ENCODE measurements at regions not wholly inside any gene's neighbourhood (a gene's known extent, or its start where the extent isn't known, plus 50 kb on each side); places are given as distances from the start of the nearest gene placed in this dataset.

DNA sequence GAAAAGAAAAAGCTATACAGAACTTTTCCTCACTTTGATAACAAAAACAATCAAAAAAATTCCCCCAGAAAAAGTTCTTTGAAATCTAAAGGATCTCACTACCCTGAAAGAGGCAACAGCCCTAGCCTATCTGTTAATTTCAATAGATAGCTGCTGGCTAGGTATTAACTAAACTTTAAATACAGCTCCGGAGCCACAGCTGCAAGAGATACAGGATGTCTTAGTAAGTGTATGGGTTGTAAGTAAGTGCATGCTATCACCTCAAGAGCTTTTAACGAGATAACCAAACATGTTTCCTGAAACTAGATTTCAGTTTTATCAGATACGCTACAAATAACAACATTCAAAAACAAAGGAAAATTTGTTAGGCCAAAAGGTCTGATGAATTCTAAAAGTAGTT is 148.4 kb downstream of the KLF12 start:
- 51% methylated on average over 2 of the region's 3 CpGs for WGBS
- H3K14ac ChIP-seq (ENCODE audit: low read length in 2 of 2) = no peak overlapping the region
- H3K9me3 ChIP-seq (ENCODE audit: control insufficient read depth, low read length) = no peaks in the 10 kb centered on the region
- H3K4me2 ChIP-seq (ENCODE audit: low read length, poor library complexity, severe bottlenecking) = no peak overlapping the region
- no peak overlapping the region for H2BK15ac ChIP-seq (ENCODE audit: low read depth, poor library complexity, severe bottlenecking)
- H4K8ac ChIP-seq (ENCODE audit: low read length) = no peak overlapping the region
- H3K27ac ChIP-seq (ENCODE audit: low read length, poor library complexity, severe bottlenecking) = no peak overlapping the region
- H2AFZ ChIP-seq (ENCODE audit: low read depth, low read length) = no peak overlapping the region
- peaks cover 40% of the 10 kb centered on the region for H3K79me1 ChIP-seq (replicated peaks; ENCODE audit: low read length, poor library complexity, severe bottlenecking)
- H2AK5ac ChIP-seq (ENCODE audit: low read length, severe bottlenecking) = no peak overlapping the region
- H3K4ac ChIP-seq (ENCODE audit: low read depth in 1 of 2, low read length in 2 of 2) = no peak overlapping the region
- H4K91ac ChIP-seq (ENCODE audit: low read length) = no peak overlapping the region
- H2BK120ac ChIP-seq (ENCODE audit: low read depth, low read length) = no peak overlapping the region
- DNase-seq = no peak
- H3K18ac ChIP-seq (ENCODE audit: low read depth in 1 of 2, low read length in 2 of 2) = no peak overlapping the region
- H3K23ac ChIP-seq (ENCODE audit: low read length in 2 of 2) = no peak overlapping the region
- H3K36me3 ChIP-seq (ENCODE audit: control insufficient read depth in 1 of 2, insufficient read depth in 2 of 2, low read depth in 1 of 2, low read length in 2 of 2) = peaks cover 10 to 17% of the 10 kb centered on the region in 2 experiments
- H2BK12ac ChIP-seq (ENCODE audit: low read length in 2 of 2) = no peak overlapping the region
- no peak overlapping the region for H3K4me3 ChIP-seq (ENCODE audit: insufficient read depth in 1 of 2, low read depth in 1 of 2, low read length in 2 of 2)
- H2BK5ac ChIP-seq (ENCODE audit: low read depth, low read length, poor library complexity, severe bottlenecking) = no peak overlapping the region
- no peak overlapping the region for H3K9ac ChIP-seq (ENCODE audit: low read length)
- no peaks in the 10 kb centered on the region for H3K27me3 ChIP-seq (ENCODE audit: control insufficient read depth in 1 of 2, insufficient read depth in 1 of 2, low read length in 2 of 2)
- peaks cover 2% of the 10 kb centered on the region for H3K4me1 ChIP-seq (ENCODE audit: control insufficient read depth, insufficient read depth, low read depth, low read length)

DNA sequence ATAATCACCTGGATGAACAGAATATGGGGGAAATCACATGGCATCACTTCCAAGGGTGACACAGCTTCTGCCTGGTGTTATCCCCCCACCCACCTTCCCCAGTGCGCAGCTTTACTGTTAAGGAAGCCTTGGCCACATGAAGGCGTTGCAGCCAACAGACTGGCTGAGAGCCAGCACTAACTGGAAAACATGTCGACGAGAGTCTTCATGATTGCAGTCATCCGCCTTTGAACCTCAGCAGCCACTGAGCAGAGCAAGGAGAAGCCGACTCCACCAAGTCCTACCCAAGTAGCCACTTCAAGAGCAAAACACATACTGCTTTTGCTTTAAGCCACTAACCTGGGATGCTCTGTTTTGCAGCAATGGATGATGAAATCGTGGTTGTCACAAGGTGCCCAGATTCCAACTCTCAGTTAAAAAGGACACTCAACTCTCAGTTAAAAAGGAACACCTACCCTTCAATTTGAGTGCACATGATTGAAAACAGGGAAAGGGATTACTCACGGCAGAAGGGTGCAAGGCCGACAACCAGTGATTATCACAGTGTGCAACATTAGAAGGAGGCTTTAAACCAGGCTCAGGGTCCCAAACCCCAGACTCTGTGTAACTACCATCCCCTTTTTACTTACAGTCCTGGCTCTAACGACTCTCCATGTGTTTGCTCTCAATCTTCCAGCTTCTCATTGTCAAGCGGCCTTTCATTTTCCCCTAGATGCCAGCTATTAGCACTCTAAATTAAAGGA is 149.1 kb downstream of the KLF12 start:
- Histone ChIP-seq H4K91ac (ENCODE audit: low read length) (no peak overlapping the region), H3K9ac (ENCODE audit: low read length) (no peak overlapping the region), H3K27me3 (ENCODE audit: control insufficient read depth in 1 of 2, insufficient read depth in 1 of 2, low read length in 2 of 2) (no peaks in the 10 kb centered on the region), H2BK120ac (ENCODE audit: low read depth, low read length) (peak overlapping the region; percentile 23), H3K4me1 (ENCODE audit: control insufficient read depth, insufficient read depth, low read depth, low read length) (peaks cover 2% of the 10 kb centered on the region), H3K18ac (ENCODE audit: low read depth in 1 of 2, low read length in 2 of 2) (peak overlapping the region in 1 of 2 experiments; percentile 48), H3K14ac (ENCODE audit: low read length in 2 of 2) (no peak overlapping the region), H3K9me3 (ENCODE audit: control insufficient read depth, low read length) (no peaks in the 10 kb centered on the region), H2AFZ (ENCODE audit: low read depth, low read length) (no peak overlapping the region), H2BK12ac (ENCODE audit: low read length in 2 of 2) (no peak overlapping the region), H3K4me3 (ENCODE audit: insufficient read depth in 1 of 2, low read depth in 1 of 2, low read length in 2 of 2) (no peak overlapping the region), H2AK5ac (ENCODE audit: low read length, severe bottlenecking) (no peak overlapping the region), H3K23ac (ENCODE audit: low read length in 2 of 2) (no peak overlapping the region), H4K8ac (ENCODE audit: low read length) (no peak overlapping the region), H3K4ac (ENCODE audit: low read depth in 1 of 2, low read length in 2 of 2) (no peak overlapping the region), H3K27ac (ENCODE audit: low read length, poor library complexity, severe bottlenecking) (no peak overlapping the region), H2BK5ac (ENCODE audit: low read depth, low read length, poor library complexity, severe bottlenecking) (no peak overlapping the region), H2BK15ac (ENCODE audit: low read depth, poor library complexity, severe bottlenecking) (no peak overlapping the region), H3K4me2 (ENCODE audit: low read length, poor library complexity, severe bottlenecking) (no peak overlapping the region), H3K79me1 (replicated peaks; ENCODE audit: low read length, poor library complexity, severe bottlenecking) (peaks cover 42% of the 10 kb centered on the region), H3K36me3 (ENCODE audit: control insufficient read depth in 1 of 2, insufficient read depth in 2 of 2, low read depth in 1 of 2, low read length in 2 of 2) (peaks cover 10 to 17% of the 10 kb centered on the region in 2 experiments)
- 87% methylated on average over 11 of the region's 11 CpGs for WGBS
- DNase-seq = no peak

DNA sequence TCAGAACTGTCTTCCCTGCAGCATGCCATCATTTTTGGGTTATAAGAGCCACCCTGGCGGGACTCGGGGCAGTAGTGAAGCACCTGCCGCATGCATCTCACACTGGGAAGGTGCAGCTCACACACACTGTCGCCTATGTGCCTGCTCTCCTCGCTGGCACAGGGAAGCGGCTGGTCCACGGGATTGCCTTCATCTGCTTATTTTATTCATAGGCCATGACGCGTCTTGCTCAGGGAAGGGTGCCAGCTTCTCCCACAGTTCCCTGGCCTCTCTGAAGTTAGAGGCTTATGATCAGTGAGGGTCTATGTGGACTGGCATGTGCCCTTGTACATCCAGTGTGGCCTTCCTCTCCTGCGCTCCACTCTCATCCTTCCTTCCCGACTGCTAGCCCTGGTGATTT is 150.0 kb downstream of the KLF12 start:
- Histone ChIP-seq H3K4me1 (ENCODE audit: control insufficient read depth, insufficient read depth, low read depth, low read length) (no peaks in the 10 kb centered on the region), H3K4ac (ENCODE audit: low read depth in 1 of 2, low read length in 2 of 2) (no peak overlapping the region), H3K9ac (ENCODE audit: low read length) (no peak overlapping the region), H4K91ac (ENCODE audit: low read length) (no peak overlapping the region), H3K4me3 (ENCODE audit: insufficient read depth in 1 of 2, low read depth in 1 of 2, low read length in 2 of 2) (no peak overlapping the region), H2BK5ac (ENCODE audit: low read depth, low read length, poor library complexity, severe bottlenecking) (no peak overlapping the region), H3K27me3 (ENCODE audit: control insufficient read depth in 1 of 2, insufficient read depth in 1 of 2, low read length in 2 of 2) (no peaks in the 10 kb centered on the region), H3K18ac (ENCODE audit: low read depth in 1 of 2, low read length in 2 of 2) (no peak overlapping the region), H4K8ac (ENCODE audit: low read length) (no peak overlapping the region), H3K27ac (ENCODE audit: low read length, poor library complexity, severe bottlenecking) (no peak overlapping the region), H3K23ac (ENCODE audit: low read length in 2 of 2) (no peak overlapping the region), H3K79me1 (replicated peaks; ENCODE audit: low read length, poor library complexity, severe bottlenecking) (peaks cover 40% of the 10 kb centered on the region), H3K14ac (ENCODE audit: low read length in 2 of 2) (no peak overlapping the region), H2BK12ac (ENCODE audit: low read length in 2 of 2) (no peak overlapping the region), H2BK15ac (ENCODE audit: low read depth, poor library complexity, severe bottlenecking) (no peak overlapping the region), H2AFZ (ENCODE audit: low read depth, low read length) (no peak overlapping the region), H3K4me2 (ENCODE audit: low read length, poor library complexity, severe bottlenecking) (no peak overlapping the region), H2BK120ac (ENCODE audit: low read depth, low read length) (no peak overlapping the region), H2AK5ac (ENCODE audit: low read length, severe bottlenecking) (no peak overlapping the region), H3K36me3 (ENCODE audit: control insufficient read depth in 1 of 2, insufficient read depth in 2 of 2, low read depth in 1 of 2, low read length in 2 of 2) (peaks cover 10 to 17% of the 10 kb centered on the region in 2 experiments), H3K9me3 (ENCODE audit: control insufficient read depth, low read length) (no peaks in the 10 kb centered on the region)
- 91% methylated on average over 11 of the region's 11 CpGs for WGBS
- no peak for DNase-seq

DNA sequence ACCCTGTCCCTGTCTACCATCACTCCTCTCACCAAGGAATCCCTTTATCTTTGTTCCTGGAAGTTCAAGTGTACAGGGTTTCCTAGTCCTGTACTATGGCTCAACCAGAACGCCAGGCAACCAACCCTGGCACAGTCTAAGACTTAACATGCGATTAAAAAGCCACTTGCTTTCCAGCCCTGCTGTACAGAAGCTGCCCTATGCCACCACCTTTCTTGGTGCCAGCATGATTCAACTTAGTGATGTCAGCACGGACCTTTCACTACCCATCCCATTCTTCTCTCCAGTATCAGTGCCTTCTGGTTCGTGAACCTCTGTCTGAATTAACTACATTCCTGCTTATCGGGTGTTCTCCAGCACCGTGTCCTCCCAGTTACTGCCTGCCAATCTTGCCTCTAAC is 151.1 kb downstream of the KLF12 start:
- DNase-seq = no peak
- H3K4me3 ChIP-seq (ENCODE audit: insufficient read depth in 1 of 2, low read depth in 1 of 2, low read length in 2 of 2) = no peak overlapping the region
- no peak overlapping the region for H2BK120ac ChIP-seq (ENCODE audit: low read depth, low read length)
- H2AFZ ChIP-seq (ENCODE audit: low read depth, low read length) = no peak overlapping the region
- no peak overlapping the region for H3K9ac ChIP-seq (ENCODE audit: low read length)
- no peaks in the 10 kb centered on the region for H3K4me1 ChIP-seq (ENCODE audit: control insufficient read depth, insufficient read depth, low read depth, low read length)
- H3K18ac ChIP-seq (ENCODE audit: low read depth in 1 of 2, low read length in 2 of 2) = no peak overlapping the region
- no peaks in the 10 kb centered on the region for H3K9me3 ChIP-seq (ENCODE audit: control insufficient read depth, low read length)
- H2AK5ac ChIP-seq (ENCODE audit: low read length, severe bottlenecking) = no peak overlapping the region
- H4K8ac ChIP-seq (ENCODE audit: low read length) = no peak overlapping the region
- 99% methylated on average over 6 of the region's 6 CpGs for WGBS
- no peak overlapping the region for H4K91ac ChIP-seq (ENCODE audit: low read length)
- H3K14ac ChIP-seq (ENCODE audit: low read length in 2 of 2) = no peak overlapping the region
- peak overlapping the region in 1 of 2 experiments; percentile 59 for H3K4ac ChIP-seq (ENCODE audit: low read depth in 1 of 2, low read length in 2 of 2)
- no peak overlapping the region for H3K23ac ChIP-seq (ENCODE audit: low read length in 2 of 2)
- H3K36me3 ChIP-seq (ENCODE audit: control insufficient read depth in 1 of 2, insufficient read depth in 2 of 2, low read depth in 1 of 2, low read length in 2 of 2) = peaks cover 10 to 17% of the 10 kb centered on the region in 2 experiments
- H3K27me3 ChIP-seq (ENCODE audit: control insufficient read depth in 1 of 2, insufficient read depth in 1 of 2, low read length in 2 of 2) = no peaks in the 10 kb centered on the region
- no peak overlapping the region for H3K27ac ChIP-seq (ENCODE audit: low read length, poor library complexity, severe bottlenecking)
- H2BK12ac ChIP-seq (ENCODE audit: low read length in 2 of 2) = no peak overlapping the region
- peaks cover 39% of the 10 kb centered on the region for H3K79me1 ChIP-seq (replicated peaks; ENCODE audit: low read length, poor library complexity, severe bottlenecking)
- no peak overlapping the region for H3K4me2 ChIP-seq (ENCODE audit: low read length, poor library complexity, severe bottlenecking)
- no peak overlapping the region for H2BK15ac ChIP-seq (ENCODE audit: low read depth, poor library complexity, severe bottlenecking)
- H2BK5ac ChIP-seq (ENCODE audit: low read depth, low read length, poor library complexity, severe bottlenecking) = no peak overlapping the region

All from mesenchymal stem cell (in vitro differentiated cells and primary cell).